ENCODE measurements at regions not wholly inside any gene's neighbourhood (a gene's known extent, or its start where the extent isn't known, plus 50 kb on each side); places are given as distances from the start of the nearest gene placed in this dataset.
"Not testable (repeated sequence)": the region's sequence is repeated elsewhere in the genome, so short reads cannot be mapped to it uniquely, and the experiment has no call there.

DNA sequence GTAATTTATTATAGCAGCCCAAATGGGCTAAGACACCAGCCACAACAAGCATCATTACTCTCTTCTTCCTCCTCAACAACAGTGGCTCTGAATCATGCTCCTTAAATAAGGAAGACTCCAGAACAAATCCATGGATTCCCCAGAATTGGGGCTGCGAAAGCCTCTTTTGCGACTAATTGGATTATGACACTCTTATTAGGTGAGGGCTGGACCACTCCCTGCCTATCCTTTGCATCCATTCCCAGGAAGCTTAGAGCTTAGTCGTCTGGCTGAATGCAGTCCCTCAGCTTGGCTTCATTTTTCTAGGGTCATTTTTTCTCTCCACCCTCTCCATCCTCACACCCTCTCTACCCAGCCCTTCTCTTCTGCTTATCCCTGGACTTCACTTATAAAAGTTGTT lies 227.7 kb downstream of the ZNF621 start:
- no peak for DNase-seq (ENCODE audit: low spot score)

GRCh38 chr3:40753291-40753770 lies 228.6 kb downstream of the ZNF621 start:
- no peak for DNase-seq (ENCODE audit: low spot score)

- DNase-seq (ENCODE audit: low spot score): no peak
Observed at GRCh38 chr3:40753951-40754350, 229.2 kb downstream of the ZNF621 start.

GRCh38 chr3:40754994-40755393 lies 230.2 kb downstream of the ZNF621 start:
- no peak for DNase-seq (ENCODE audit: low spot score)

GRCh38 chr3:40756500-40756899 lies 231.7 kb downstream of the ZNF621 start:
- no peak for DNase-seq (ENCODE audit: low spot score)

DNA sequence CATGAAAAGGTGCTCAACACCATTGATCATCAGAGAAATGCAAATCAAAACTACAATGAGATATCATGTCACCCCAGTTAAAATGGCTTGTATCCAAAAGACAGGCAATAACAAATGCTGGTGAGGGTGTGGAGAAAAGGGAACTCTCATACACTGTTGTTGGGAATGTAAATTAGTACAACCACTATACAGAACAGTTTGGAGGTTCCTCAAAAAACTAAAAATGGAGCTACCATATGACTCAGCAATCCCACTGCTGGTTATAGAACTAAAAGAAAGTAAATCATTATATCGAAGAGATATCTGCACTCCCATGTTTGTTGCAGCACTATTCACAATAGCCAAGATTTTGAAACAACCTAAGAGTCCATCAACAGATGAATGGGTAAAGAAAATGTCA lies 238.0 kb downstream of the ZNF621 start:
- not testable (repeated sequence) for DNase-seq (ENCODE audit: low spot score)

DNA sequence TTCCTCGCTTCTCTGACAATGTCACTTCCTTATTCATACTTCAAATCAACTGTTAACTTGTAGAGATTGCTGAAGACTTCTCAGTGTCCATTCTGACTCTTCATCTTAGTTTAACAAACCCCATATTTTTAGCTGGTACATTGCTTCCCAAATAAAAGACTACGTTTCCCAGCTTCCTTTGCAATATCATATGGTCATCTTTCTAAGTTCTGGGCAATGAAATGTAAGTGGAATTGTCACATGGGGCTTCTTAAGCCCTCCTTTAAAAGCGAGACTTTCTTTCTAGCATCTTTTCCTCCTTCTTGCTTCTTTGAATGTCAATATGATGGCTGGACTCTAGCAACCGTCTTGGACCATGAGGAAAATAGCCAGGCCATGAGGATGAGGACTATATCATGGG lies 239.0 kb downstream of the ZNF621 start:
- DNase-seq (ENCODE audit: low spot score): no peak

GRCh38 chr3:40764747-40765146 lies 240.0 kb downstream of the ZNF621 start:
- no peak for DNase-seq (ENCODE audit: low spot score)

GRCh38 chr3:40765884-40766283 lies 241.1 kb downstream of the ZNF621 start:
- no peak for DNase-seq (ENCODE audit: low spot score)

GRCh38 chr3:40766396-40766795 lies 241.6 kb downstream of the ZNF621 start:
- no peak for DNase-seq (ENCODE audit: low spot score)

- no peak for DNase-seq (ENCODE audit: low spot score)
Observed at GRCh38 chr3:40768046-40768445, 243.3 kb downstream of the ZNF621 start.

DNA sequence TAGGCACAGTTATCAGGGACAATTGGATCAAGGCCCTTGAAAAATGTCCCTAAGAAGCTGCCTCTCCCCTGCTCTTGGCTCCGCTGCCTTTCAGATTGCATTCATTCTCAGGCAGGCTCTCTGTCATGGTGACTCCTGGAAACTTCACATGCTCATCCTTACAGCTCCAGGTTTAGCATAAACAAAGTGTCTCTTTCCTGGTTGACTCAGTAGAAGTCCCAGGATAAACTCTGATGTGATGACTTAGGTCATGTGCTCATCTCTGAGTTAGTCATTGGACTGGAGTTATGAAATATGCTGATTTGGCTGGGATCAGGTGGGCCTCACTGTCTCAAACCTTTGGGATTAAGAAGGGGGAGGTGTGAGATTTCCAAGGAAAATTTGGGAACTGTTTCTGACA lies 243.8 kb downstream of the ZNF621 start:
- no peak for DNase-seq (ENCODE audit: low spot score)

GRCh38 chr3:40770061-40770460 lies 245.3 kb downstream of the ZNF621 start:
- no peak for DNase-seq (ENCODE audit: low spot score)

GRCh38 chr3:40771112-40771511 lies 246.4 kb downstream of the ZNF621 start:
- DNase-seq (ENCODE audit: low spot score): no peak

GRCh38 chr3:40779039-40779438 lies 254.3 kb downstream of the ZNF621 start:
- DNase-seq (ENCODE audit: low spot score): no peak

DNA sequence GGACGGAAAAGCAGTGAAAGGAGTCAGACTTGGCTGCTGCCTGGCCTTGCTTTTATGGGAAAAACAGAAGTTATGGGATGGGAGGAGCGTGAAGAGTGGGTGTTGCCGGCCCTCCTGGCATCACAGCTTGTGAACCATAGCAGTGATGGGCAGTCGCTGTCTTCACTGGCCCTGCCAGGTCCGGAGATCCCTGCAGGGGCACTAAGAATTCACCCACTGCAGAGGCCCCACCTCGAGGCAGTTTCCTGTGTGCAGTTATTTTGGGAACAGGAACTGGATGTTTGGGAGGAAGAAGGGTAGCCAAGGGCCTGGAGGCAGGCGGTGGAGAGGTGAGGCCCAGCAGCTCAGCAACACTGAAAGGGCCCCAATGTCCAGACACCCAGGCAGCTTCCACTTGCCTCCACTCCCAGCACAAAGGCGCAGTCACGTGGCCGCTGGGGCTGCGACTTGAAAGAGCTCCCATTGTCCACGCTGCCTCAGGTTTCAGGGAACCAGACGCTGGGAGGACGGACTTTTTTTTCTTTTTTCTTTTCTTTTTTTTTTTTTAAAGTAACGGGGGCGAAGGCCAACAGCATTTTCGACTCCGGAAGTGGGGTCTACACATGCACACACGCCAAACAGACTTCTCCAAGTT lies 255.6 kb downstream of the ZNF621 start:
- no peak for DNase-seq (ENCODE audit: low spot score)

DNA sequence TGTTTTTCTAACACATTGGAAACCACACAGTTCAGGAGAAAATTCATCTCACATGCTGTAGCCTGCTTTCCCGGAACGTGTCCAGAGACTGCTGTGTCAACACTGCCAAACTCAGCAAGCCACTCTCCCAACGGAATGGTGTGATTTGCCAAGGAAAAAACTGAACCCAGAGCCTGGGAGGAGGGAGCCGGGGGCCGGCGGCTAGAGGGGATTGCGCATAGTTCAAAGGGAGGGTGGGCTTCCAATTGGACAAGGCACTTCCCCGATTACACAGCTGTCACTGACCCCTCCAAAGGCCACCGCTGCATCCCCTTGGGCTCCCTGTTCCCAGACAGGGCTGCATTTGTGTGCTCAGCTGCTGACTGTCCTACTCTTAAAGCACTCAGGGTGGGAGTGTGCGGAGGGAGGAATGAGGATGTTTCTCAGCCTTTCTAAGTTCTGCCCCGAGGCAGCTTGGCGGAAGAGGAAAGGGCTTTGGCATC lies 256.2 kb downstream of the ZNF621 start:
- DNase-seq (ENCODE audit: low spot score): no peak

- no peak for DNase-seq (ENCODE audit: low spot score)
Observed at GRCh38 chr3:40782111-40782721, 257.5 kb downstream of the ZNF621 start.

GRCh38 chr3:40790746-40791145 lies 266.0 kb downstream of the ZNF621 start:
- no peak for DNase-seq (ENCODE audit: low spot score)

DNA sequence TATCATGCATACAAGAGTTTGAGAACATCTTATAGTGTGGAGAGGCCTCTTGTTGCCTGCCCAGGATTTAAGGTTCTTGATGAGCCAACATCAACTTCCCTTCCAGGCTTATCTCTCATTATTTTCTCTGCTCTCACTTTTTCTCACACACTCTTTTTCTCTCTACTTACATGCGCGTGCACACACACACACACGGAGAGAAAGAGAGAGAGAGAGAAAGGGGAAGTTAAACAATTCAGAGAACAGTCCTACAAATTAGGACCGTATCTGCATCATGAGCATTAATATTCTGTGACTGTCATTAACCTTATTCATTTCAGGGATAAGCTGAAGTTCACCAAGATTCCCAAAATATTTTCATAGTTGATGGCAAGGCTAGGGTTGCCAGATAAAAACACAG lies 269.0 kb downstream of the ZNF621 start:
- DNase-seq (ENCODE audit: low spot score): no peak

GRCh38 chr3:40800343-40800742 lies 275.6 kb downstream of the ZNF621 start:
- DNase-seq (ENCODE audit: low spot score): no peak

DNA sequence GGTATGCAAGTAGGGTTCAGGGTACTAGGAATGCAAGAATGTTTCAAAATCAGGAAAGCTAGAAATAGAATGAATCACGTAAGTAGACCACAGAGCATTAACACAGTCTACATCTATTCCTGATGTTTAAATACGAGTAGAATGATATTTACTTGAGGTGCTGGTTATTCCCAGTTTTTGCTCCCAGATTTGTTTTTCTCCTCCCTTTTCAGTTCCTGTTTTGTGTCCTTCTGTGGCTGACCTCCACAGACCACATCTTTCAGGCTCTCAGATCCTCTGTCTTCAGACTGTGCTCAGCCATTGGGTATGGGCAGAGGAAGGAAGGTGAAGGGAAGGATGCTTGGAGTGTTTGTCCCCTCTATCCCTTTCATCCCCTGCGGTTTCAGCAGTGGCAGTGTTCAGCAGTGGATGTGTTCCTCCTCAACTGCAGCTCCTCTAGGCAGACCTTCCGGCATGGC lies 276.6 kb downstream of the ZNF621 start:
- DNase-seq (ENCODE audit: low spot score): no peak

DNA sequence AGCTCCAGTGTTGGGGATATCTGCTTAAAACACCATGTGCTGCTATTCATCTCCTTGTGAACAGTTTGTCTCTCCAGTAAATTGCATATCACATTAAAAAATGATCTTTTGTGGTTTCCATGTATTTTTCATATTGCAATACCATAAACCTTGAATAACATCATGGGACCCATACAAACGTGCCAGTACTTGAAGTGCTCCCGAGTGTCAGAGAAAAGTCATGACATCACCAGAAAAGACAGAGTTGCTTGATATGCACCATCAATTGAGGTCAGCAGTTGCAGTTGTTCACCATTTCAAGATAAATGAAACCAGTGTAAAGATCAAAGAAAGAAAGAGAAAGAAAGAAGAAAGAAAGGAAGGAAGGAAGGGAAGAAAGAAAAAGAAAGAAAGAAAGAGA lies 278.6 kb downstream of the ZNF621 start:
- DNase-seq (ENCODE audit: low spot score): no peak

All from SK-N-DZ (cell line).